ENCODE measurements at regions not wholly inside any gene's neighbourhood (a gene's known extent, or its start where the extent isn't known, plus 50 kb on each side); places are given as distances from the start of the nearest gene placed in this dataset.

DNA sequence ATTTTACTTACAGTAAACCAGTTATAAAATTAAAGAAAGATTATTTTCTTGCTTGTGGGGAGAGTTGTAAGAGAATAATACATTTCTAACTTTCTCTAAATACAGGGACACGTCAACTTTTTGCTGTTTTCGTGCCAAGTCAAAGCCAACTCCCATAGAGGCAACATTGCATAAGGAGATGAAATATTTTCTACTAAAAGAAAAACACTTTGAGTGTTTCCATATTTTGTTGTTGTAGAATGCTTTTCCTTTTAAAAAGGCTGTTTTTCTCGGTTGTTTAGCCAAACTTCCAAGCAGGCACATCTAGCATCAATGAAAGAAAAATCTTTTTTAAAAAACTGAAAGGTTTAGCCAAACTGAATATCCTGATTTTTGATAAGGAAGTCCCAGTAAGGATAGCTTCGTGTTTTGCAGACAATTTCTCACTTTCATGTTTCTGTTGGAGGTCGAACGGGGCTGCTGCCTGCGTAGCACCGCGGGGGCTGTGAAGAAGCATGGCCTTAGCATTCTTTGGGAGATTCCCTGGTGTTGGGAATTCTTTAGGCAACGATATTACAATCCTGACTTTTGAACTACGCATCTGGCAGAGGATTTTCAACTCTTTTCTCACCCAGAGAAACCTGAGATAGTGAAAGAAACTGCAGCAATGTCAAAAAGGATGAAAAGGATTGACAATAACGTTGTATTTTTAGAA, 108.1 kb upstream of the FBXL7 start:
- H3K4me1 ChIP-seq (replicated peaks in 1 of 4; ENCODE audit: control insufficient read depth in 3 of 4, insufficient read depth in 4 of 4, low read length in 3 of 4), result no peaks in the 10 kb centered on the region
- H2BK5ac ChIP-seq (ENCODE audit: low read depth, low read length), result no peak overlapping the region
- TF ChIP-seq POLR2AphosphoS5 (IDR thresholded peaks at IDR 0.05; ENCODE audit: low read depth, low read length), result no peak
- no peak for TF ChIP-seq BACH1 (IDR thresholded peaks at IDR 0.05; ENCODE audit: low read length)
- no peak for TF ChIP-seq RXRA (IDR thresholded peaks at IDR 0.05; ENCODE audit: insufficient read depth, low read depth, low read length)
- TF ChIP-seq GTF2F1 (IDR thresholded peaks at IDR 0.05; ENCODE audit: borderline replicate concordance, low read depth, low read length), result no peak
- DNase-seq (ENCODE audit: low read depth in 1 of 2, low spot score in 2 of 2) (no peak), FAIRE-seq (no peak)
- H2BK12ac ChIP-seq (ENCODE audit: low read depth, low read length), result no peak overlapping the region
- no peak overlapping the region for H3K4me2 ChIP-seq (ENCODE audit: insufficient read depth in 1 of 2, low read depth in 2 of 2, low read length in 2 of 2)
- H4K5ac ChIP-seq (ENCODE audit: insufficient read length, low read depth, low read length), result no peak overlapping the region
- no peak overlapping the region for H3K14ac ChIP-seq (ENCODE audit: insufficient read length)
- no peaks in the 10 kb centered on the region for H3K23me2 ChIP-seq (ENCODE audit: low read depth, low read length)
- ChIA-PET CTCF (ENCODE audit: partially characterized antibody) (interaction anchor here (1.5 kb wide), 1 partner anchor 19 kb away, joined by 3 read pairs; no protein-coding TSS in a partner anchor), POLR2A (ENCODE audit: partially characterized antibody) (no interaction called here)
- H2AK5ac ChIP-seq (ENCODE audit: low read depth, low read length), result no peak overlapping the region
- H3K56ac ChIP-seq (replicated peaks; ENCODE audit: insufficient read length, low read depth, low read length), result no peak overlapping the region
- no peak overlapping the region for H2BK15ac ChIP-seq (ENCODE audit: low read length)
- 74% methylated on average over 12 of the region's 12 CpGs; no CpG with 5 or more reads in 1 of the 2 experiments for WGBS, 2 experiments (ENCODE audit: extremely low coverage in 1 of 2, insufficient coverage in 1 of 2, insufficient read length in 1 of 2, insufficient replicate concordance in 2 of 2, low coverage in 1 of 2, low lambda C conversion rate in 2 of 2, missing lambda C conversion rate in 1 of 2)
- H3K27ac ChIP-seq (ENCODE audit: low read depth, low read length), result no peak overlapping the region
- H3K4ac ChIP-seq (replicated peaks; ENCODE audit: insufficient read length, low read depth, low read length), result no peak overlapping the region
- H3K18ac ChIP-seq (ENCODE audit: extremely low read depth, low read length), result no peak overlapping the region
- no peaks in the 10 kb centered on the region for H3K27me3 ChIP-seq (replicated peaks in 1 of 4; ENCODE audit: control insufficient read depth in 3 of 4, extremely low read depth in 1 of 4, insufficient read depth in 3 of 4, low read length in 3 of 4)
- H3K79me2 ChIP-seq (ENCODE audit: control insufficient read depth in 1 of 2, insufficient read depth in 2 of 2, low read length in 2 of 2), result no peaks in the 10 kb centered on the region
- H2BK120ac ChIP-seq (replicated peaks; ENCODE audit: low read depth, low read length), result no peak overlapping the region
- no peak overlapping the region for H4K8ac ChIP-seq (ENCODE audit: extremely low read depth, insufficient read depth, low read length)
- peaks cover 5 to 11% of the 10 kb centered on the region in 2 experiments; a peak in 3 of 4 replicates for H3K9me3 ChIP-seq (ENCODE audit: insufficient read depth in 2 of 2, low read depth in 1 of 2, low read length in 1 of 2)
- no peak overlapping the region for H3K9ac ChIP-seq (replicated peaks in 1 of 4; ENCODE audit: extremely low read depth in 1 of 4, low read depth in 3 of 4, low read length in 3 of 4)
- no peak overlapping the region for H3K4me3 ChIP-seq (ENCODE audit: extremely low read depth in 1 of 4, insufficient read depth in 2 of 4, low read depth in 3 of 4, low read length in 4 of 4)
- no peaks in the 10 kb centered on the region for H3K36me3 ChIP-seq (ENCODE audit: control insufficient read depth in 2 of 4, insufficient read depth in 4 of 4, low read length in 3 of 4)
- no peak overlapping the region for H2BK20ac ChIP-seq (ENCODE audit: low read length)
- no peaks in the 10 kb centered on the region for H4K20me1 ChIP-seq (replicated peaks in 1 of 2; ENCODE audit: control insufficient read depth in 1 of 2, insufficient read depth in 2 of 2, low read length in 2 of 2)
- no peaks in the 10 kb centered on the region for H3K79me1 ChIP-seq (ENCODE audit: low read depth, low read length)
- no peak overlapping the region for H4K91ac ChIP-seq (replicated peaks; ENCODE audit: insufficient read length, low read length)
- 0 out of 2 replicates have a peak overlapping the region, but pooled peaks have one; percentile 65 for H2AFZ ChIP-seq (ENCODE audit: low read length)
- H3K23ac ChIP-seq (ENCODE audit: insufficient read length), result no peak overlapping the region

Data from H1 (cell line).